A673 (cell line): ENCODE measurements at regions not wholly inside any gene's neighbourhood (a gene's known extent, or its start where the extent isn't known, plus 50 kb on each side); places are given as distances from the start of the nearest gene placed in this dataset.

Experiments
- BruUV-seq: library from RNA; stranded (reverse); fragments of 400-500 nt; replicated peaks from 2 replicates; lab custom pipeline; 2021; lab: Mats Ljungman, UMichigan
- CTCF ChIA-PET: fragments of 300-600 bp; sonication (Branson Sonifier 250); formaldehyde crosslinking; loops from one replicate; lab custom pipeline; 2022; ENCODE audit warnings: antibody characterized with exemption; lab: Charles Lee
- POLR2A ChIA-PET: fragments of 300-600 bp; sonication (Branson Sonifier 250); formaldehyde crosslinking; loops from one replicate; lab custom pipeline; 2022; ENCODE audit warnings: antibody characterized with exemption; ENCODE audit not compliant: low non-redundant PET; lab: Charles Lee
- DNase-seq: peaks from one replicate; pipeline ENCODE4 v3.0.0-alpha.2; 2015; ENCODE audit warnings: low spot score
- H3K27ac ChIP-seq: fragments of 200-600 bp; sonication (generic); 2 replicates; pipeline ENCODE4 v1.5.1; 2016; ENCODE audit warnings: mixed run types, low read depth, mild to moderate bottlenecking, mixed read lengths, antibody characterized with exemption, low read length; ENCODE audit not compliant: poor library complexity, severe bottlenecking
- H3K27me3 ChIP-seq: fragments of 200-600 bp; sonication (generic); replicated peaks from 2 replicates; pipeline ENCODE4 v1.6.1; 2017; ENCODE audit warnings: mixed run types, low read depth, mild to moderate bottlenecking, mixed read lengths, antibody characterized with exemption, low read length; ENCODE audit not compliant: insufficient read depth, poor library complexity
- H3K36me3 ChIP-seq: fragments of 200-600 bp; sonication (generic); 2 replicates; pipeline ENCODE4 v1.6.1; 2016; ENCODE audit warnings: mixed run types, mild to moderate bottlenecking, mixed read lengths, antibody characterized with exemption, low read length; ENCODE audit not compliant: insufficient read depth, poor library complexity, severe bottlenecking
- H3K4me1 ChIP-seq: fragments of 200-600 bp; sonication (generic); 2 replicates; pipeline ENCODE4 v1.6.1; 2017; ENCODE audit warnings: mixed run types, mild to moderate bottlenecking, mixed read lengths, antibody characterized with exemption, low read length; ENCODE audit not compliant: insufficient read depth, poor library complexity, severe bottlenecking
- H3K4me3 ChIP-seq: fragments of 200-600 bp; sonication (generic); 2 replicates; pipeline ENCODE4 v1.5.1; 2016; ENCODE audit warnings: low read depth, mixed run types, mild to moderate bottlenecking, mixed read lengths, low read length; ENCODE audit not compliant: poor library complexity, severe bottlenecking
- H3K9me3 ChIP-seq: fragments of 200-600 bp; sonication (generic); 2 replicates; pipeline ENCODE4 v1.6.1; 2016; ENCODE audit warnings: mixed run types, low read depth, mild to moderate bottlenecking, mixed read lengths, antibody characterized with exemption, low read length; ENCODE audit not compliant: poor library complexity, severe bottlenecking
- EZH2 ChIP-seq: fragments of 200-600 bp; sonication (generic); IDR thresholded peaks from 2 replicates; pipeline ENCODE4 v1.6.1; 2017; ENCODE audit warnings: borderline replicate concordance, low read depth, mild to moderate bottlenecking, mixed read lengths, antibody characterized with exemption, low read length; ENCODE audit not compliant: poor library complexity, severe bottlenecking
- intact Hi-C: fragments of 100-400 bp; cut with micrococcal nuclease; formaldehyde crosslinking; loops from one replicate; pipeline ENCODE4 v1.10.0; 2022; ENCODE audit not compliant: unreplicated experiment
- TF ChIP-seq, protein P1 (sequence below): fragments of 300-800, 200-600 bp; sonication (generic); conservative IDR thresholded peaks from 2 replicates; pipeline ENCODE4 v1.5.1; 2017; ENCODE audit warnings: low read depth, mild to moderate bottlenecking, antibody characterized with exemption, low read length, moderate library complexity, mixed read lengths

DNA sequence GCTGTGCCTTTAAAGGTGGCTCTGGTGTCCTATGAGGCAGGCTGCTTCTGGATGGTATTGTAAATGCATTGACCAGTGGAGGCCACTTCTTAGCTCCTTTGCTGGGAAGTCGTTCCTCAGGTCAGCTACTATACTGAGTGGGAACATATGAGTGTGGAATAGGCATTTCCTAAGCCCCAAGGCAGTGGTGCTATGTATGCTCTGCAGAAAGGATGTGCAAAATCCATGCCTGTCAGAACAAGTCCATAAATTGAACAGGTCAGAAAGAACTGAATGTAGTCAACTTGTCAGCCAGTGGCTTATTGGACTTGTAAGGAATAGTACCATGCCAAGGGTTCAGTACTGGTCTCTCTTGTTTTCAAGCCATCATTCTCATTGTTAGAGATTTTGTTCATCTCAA, 216.4 kb downstream of the CDH10 start:
- Histone ChIP-seq H3K9me3 (no peaks in the 10 kb centered on the region), H3K4me1 (no peaks in the 10 kb centered on the region), H3K27me3 (no peaks in the 10 kb centered on the region), H3K4me3 (no peak overlapping the region), H3K27ac (no peak overlapping the region), H3K36me3 (no peaks in the 10 kb centered on the region)
- DNase-seq = no peak
- CTCF ChIA-PET = no interaction called here
- no TSS peak for BruUV-seq
- TF ChIP-seq, protein P1, sequence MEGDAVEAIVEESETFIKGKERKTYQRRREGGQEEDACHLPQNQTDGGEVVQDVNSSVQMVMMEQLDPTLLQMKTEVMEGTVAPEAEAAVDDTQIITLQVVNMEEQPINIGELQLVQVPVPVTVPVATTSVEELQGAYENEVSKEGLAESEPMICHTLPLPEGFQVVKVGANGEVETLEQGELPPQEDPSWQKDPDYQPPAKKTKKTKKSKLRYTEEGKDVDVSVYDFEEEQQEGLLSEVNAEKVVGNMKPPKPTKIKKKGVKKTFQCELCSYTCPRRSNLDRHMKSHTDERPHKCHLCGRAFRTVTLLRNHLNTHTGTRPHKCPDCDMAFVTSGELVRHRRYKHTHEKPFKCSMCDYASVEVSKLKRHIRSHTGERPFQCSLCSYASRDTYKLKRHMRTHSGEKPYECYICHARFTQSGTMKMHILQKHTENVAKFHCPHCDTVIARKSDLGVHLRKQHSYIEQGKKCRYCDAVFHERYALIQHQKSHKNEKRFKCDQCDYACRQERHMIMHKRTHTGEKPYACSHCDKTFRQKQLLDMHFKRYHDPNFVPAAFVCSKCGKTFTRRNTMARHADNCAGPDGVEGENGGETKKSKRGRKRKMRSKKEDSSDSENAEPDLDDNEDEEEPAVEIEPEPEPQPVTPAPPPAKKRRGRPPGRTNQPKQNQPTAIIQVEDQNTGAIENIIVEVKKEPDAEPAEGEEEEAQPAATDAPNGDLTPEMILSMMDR = no peak
- TF ChIP-seq EZH2 = no peak
- POLR2A ChIA-PET = no interaction called here
- intact Hi-C loops = no loop called here

DNA sequence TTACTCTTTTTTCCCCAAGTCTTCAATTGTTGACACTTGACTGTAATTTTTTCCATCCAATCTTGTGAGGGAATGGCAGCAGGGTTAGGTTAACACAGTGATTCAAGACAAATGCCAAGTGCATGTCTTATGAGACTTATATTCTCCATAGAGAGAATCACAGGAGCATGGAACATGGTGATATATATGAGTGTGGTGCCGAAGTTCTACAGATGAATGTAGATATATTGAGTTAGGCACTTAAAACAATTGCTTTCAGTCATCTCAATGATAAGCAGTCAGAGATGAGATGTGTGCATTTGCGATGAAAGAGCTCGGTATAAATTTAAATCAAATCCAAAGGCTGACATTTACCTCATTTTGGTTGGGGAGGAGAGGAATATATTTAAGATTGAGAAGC, 211.2 kb downstream of the CDH10 start:
- H3K9me3 ChIP-seq = no peaks in the 10 kb centered on the region
- no peaks in the 10 kb centered on the region for H3K36me3 ChIP-seq
- ChIA-PET CTCF (no interaction called here), POLR2A (no interaction called here)
- DNase-seq = no peak
- no peaks in the 10 kb centered on the region for H3K27me3 ChIP-seq
- BruUV-seq = no TSS peak
- no peak for TF ChIP-seq EZH2
- TF ChIP-seq, protein P1 = no peak
- H3K27ac ChIP-seq = no peak overlapping the region
- H3K4me3 ChIP-seq = no peak overlapping the region
- intact Hi-C loops = no loop called here
- H3K4me1 ChIP-seq = no peaks in the 10 kb centered on the region
